Activated CD8-positive, alpha-beta memory T cell treated with anti-CD3 and anti-CD28 coated beads, Interleukin-2, amount 10 ng/mL, durations not matched to agents 7 days and 5 days (primary cell): ENCODE measurements at regions not wholly inside any gene's neighbourhood (a gene's known extent, or its start where the extent isn't known, plus 50 kb on each side); places are given as distances from the start of the nearest gene placed in this dataset.
"Not testable (repeated sequence)": the region's sequence is repeated elsewhere in the genome, so short reads cannot be mapped to it uniquely, and the experiment has no call there.

Experiments used
- ATAC-seq: fragments of 150-1000 bp; cut with Tn5 transposase; one replicate; pipeline ENCODE4 v1.10.0; 2021; ENCODE audit warnings: moderate library complexity
- CTCF ChIA-PET: fragments of 350-600 bp; sonication (Branson Sonifier 250); formaldehyde crosslinking; loops from one replicate; lab custom pipeline; 2021; ENCODE audit warnings: antibody characterized with exemption; lab: Charles Lee
- DNase-seq: peaks from one replicate; pipeline ENCODE4 v3.0.0-alpha.2; 2020
- H3K27ac Mint-ChIP-seq: one replicate; pipeline ENCODE4 v1.8.0; 2021; ENCODE audit warnings: mild to moderate bottlenecking, mixed read lengths
- H3K27me3 Mint-ChIP-seq: one replicate; pipeline ENCODE4 v1.8.0; 2021; ENCODE audit warnings: mixed read lengths
- H3K36me3 Mint-ChIP-seq: one replicate; pipeline ENCODE4 v1.8.0; 2021; ENCODE audit warnings: mild to moderate bottlenecking, mixed read lengths
- H3K4me1 Mint-ChIP-seq: one replicate; pipeline ENCODE4 v1.8.0; 2021; ENCODE audit warnings: mixed read lengths
- H3K4me3 Mint-ChIP-seq: one replicate; pipeline ENCODE4 v1.8.0; 2021; ENCODE audit warnings: mild to moderate bottlenecking, moderate library complexity, mixed read lengths
- H3K9me3 Mint-ChIP-seq: one replicate; pipeline ENCODE4 v1.8.0; 2022; ENCODE audit warnings: low read depth, mixed read lengths

- H3K4me3 Mint-ChIP-seq, ATAC-seq, CTCF ChIA-PET, H3K9me3 Mint-ChIP-seq, H3K27ac Mint-ChIP-seq, H3K36me3 Mint-ChIP-seq, DNase-seq: not testable (repeated sequence)
- Mint-ChIP-seq H3K4me1 (peaks cover 15% of the 10 kb centered on the region), H3K27me3 (peaks cover 22% of the 10 kb centered on the region)
Measured at GRCh38 chr12:116380740-116381139, 103.2 kb upstream of the MED13L start.

GRCh38 chr12:116381240-116381743 lies 103.8 kb upstream of the MED13L start:
- CTCF ChIA-PET = no interaction called here
- DNase-seq (no peak), ATAC-seq (no peak)
- Mint-ChIP-seq H3K27ac (no peak overlapping the region), H3K36me3 (no peaks in the 10 kb centered on the region), H3K27me3 (peaks cover 22% of the 10 kb centered on the region), H3K4me3 (no peak overlapping the region), H3K4me1 (peaks cover 10% of the 10 kb centered on the region), H3K9me3 (no peaks in the 10 kb centered on the region)

- CTCF ChIA-PET = no interaction called here
- Mint-ChIP-seq H3K4me3 (no peak overlapping the region), H3K27ac (no peak overlapping the region), H3K36me3 (no peaks in the 10 kb centered on the region), H3K9me3 (no peaks in the 10 kb centered on the region), H3K4me1 (peaks cover 4% of the 10 kb centered on the region), H3K27me3 (peaks cover 22% of the 10 kb centered on the region)
- DNase-seq (no peak), ATAC-seq (no peak)
Measured at GRCh38 chr12:116381744-116382685, 104.5 kb upstream of the MED13L start.

- ATAC-seq (no peak), DNase-seq (no peak)
Measured at GRCh38 chr12:116382686-116383530, 105.4 kb upstream of the MED13L start.

GRCh38 chr12:116384175-116384574 lies 106.7 kb upstream of the MED13L start:
- no peak for DNase-seq
- no peak overlapping the region for H3K4me3 Mint-ChIP-seq
- CTCF ChIA-PET = interaction anchor here (0.6 kb wide), 1 partner anchor 20 kb away, joined by 3 read pairs; no protein-coding TSS in a partner anchor

More at GRCh38 chr12:116382686-116383530, 105.4 kb upstream of the MED13L start:
- Mint-ChIP-seq H3K9me3 (no peaks in the 10 kb centered on the region), H3K4me3 (no peak overlapping the region), H3K27me3 (peaks cover 15% of the 10 kb centered on the region), H3K36me3 (no peaks in the 10 kb centered on the region), H3K4me1 (peaks cover 4% of the 10 kb centered on the region), H3K27ac (no peak overlapping the region)
- CTCF ChIA-PET = no interaction called here

GRCh38 chr12:116384691-116385485 lies 107.4 kb upstream of the MED13L start:
- Mint-ChIP-seq H3K9me3 (no peaks in the 10 kb centered on the region), H3K27me3 (peaks cover 7% of the 10 kb centered on the region), H3K4me3 (no peak overlapping the region), H3K4me1 (peaks cover 4% of the 10 kb centered on the region), H3K27ac (no peak overlapping the region), H3K36me3 (no peaks in the 10 kb centered on the region)
- no peak for DNase-seq
- no peak for ATAC-seq
- CTCF ChIA-PET = interaction anchor here (0.7 kb wide), 1 partner anchor 19 kb away, joined by 3 read pairs; no protein-coding TSS in a partner anchor

More at GRCh38 chr12:116384175-116384574, 106.7 kb upstream of the MED13L start:
- H3K4me1 Mint-ChIP-seq = peaks cover 4% of the 10 kb centered on the region
- no peaks in the 10 kb centered on the region for H3K36me3 Mint-ChIP-seq
- no peak for ATAC-seq
- H3K9me3 Mint-ChIP-seq = no peaks in the 10 kb centered on the region
- no peak overlapping the region for H3K27ac Mint-ChIP-seq
- H3K27me3 Mint-ChIP-seq = peaks cover 11% of the 10 kb centered on the region

- no peaks in the 10 kb centered on the region for H3K9me3 Mint-ChIP-seq
- ATAC-seq (no peak), DNase-seq (no peak)
- H3K36me3 Mint-ChIP-seq = no peaks in the 10 kb centered on the region
- CTCF ChIA-PET = no interaction called here
- peaks cover 4% of the 10 kb centered on the region for H3K4me1 Mint-ChIP-seq
- H3K27ac Mint-ChIP-seq = no peak overlapping the region
- no peak overlapping the region for H3K4me3 Mint-ChIP-seq
- peaks cover 4% of the 10 kb centered on the region for H3K27me3 Mint-ChIP-seq
Measured at GRCh38 chr12:116385486-116386217, 108.2 kb upstream of the MED13L start.

GRCh38 chr12:116389326-116389725 lies 111.8 kb upstream of the MED13L start:
- ATAC-seq (no peak), DNase-seq (no peak)
- no peaks in the 10 kb centered on the region for H3K9me3 Mint-ChIP-seq
- peaks cover 6% of the 10 kb centered on the region for H3K4me1 Mint-ChIP-seq
- H3K36me3 Mint-ChIP-seq = no peaks in the 10 kb centered on the region
- CTCF ChIA-PET = no interaction called here
- no peak overlapping the region for H3K27ac Mint-ChIP-seq
- peaks cover 5% of the 10 kb centered on the region for H3K27me3 Mint-ChIP-seq
- H3K4me3 Mint-ChIP-seq = no peak overlapping the region

GRCh38 chr12:116389990-116390389 lies 112.5 kb upstream of the MED13L start:
- ATAC-seq = no peak
- H3K27me3 Mint-ChIP-seq = peaks cover 5% of the 10 kb centered on the region
- H3K4me1 Mint-ChIP-seq = peaks cover 4% of the 10 kb centered on the region
- H3K27ac Mint-ChIP-seq = no peak overlapping the region
- H3K9me3 Mint-ChIP-seq = no peaks in the 10 kb centered on the region
- CTCF ChIA-PET = no interaction called here
- no peak overlapping the region for H3K4me3 Mint-ChIP-seq
- no peak for DNase-seq
- H3K36me3 Mint-ChIP-seq = no peaks in the 10 kb centered on the region

- Mint-ChIP-seq H3K36me3 (no peaks in the 10 kb centered on the region), H3K9me3 (no peaks in the 10 kb centered on the region), H3K27ac (no peak overlapping the region), H3K4me3 (no peak overlapping the region), H3K4me1 (peaks cover 2% of the 10 kb centered on the region), H3K27me3 (peaks cover 5% of the 10 kb centered on the region)
- ATAC-seq (no peak), DNase-seq (no peak)
- CTCF ChIA-PET = interaction anchor here (0.6 kb wide), 1 partner anchor 318 kb away, joined by 3 read pairs; no protein-coding TSS in a partner anchor
Measured at GRCh38 chr12:116390401-116391335, 113.2 kb upstream of the MED13L start.

GRCh38 chr12:116391501-116391900 lies 114.0 kb upstream of the MED13L start:
- CTCF ChIA-PET = no interaction called here
- Mint-ChIP-seq H3K36me3 (no peaks in the 10 kb centered on the region), H3K9me3 (no peaks in the 10 kb centered on the region), H3K4me3 (no peak overlapping the region), H3K27ac (no peak overlapping the region), H3K27me3 (peaks cover 5% of the 10 kb centered on the region), H3K4me1 (peaks cover 2% of the 10 kb centered on the region)
- ATAC-seq (no peak), DNase-seq (no peak)
